ENCODE measurements at regions not wholly inside any gene's neighbourhood (a gene's known extent, or its start where the extent isn't known, plus 50 kb on each side); places are given as distances from the start of the nearest gene placed in this dataset.

DNA sequence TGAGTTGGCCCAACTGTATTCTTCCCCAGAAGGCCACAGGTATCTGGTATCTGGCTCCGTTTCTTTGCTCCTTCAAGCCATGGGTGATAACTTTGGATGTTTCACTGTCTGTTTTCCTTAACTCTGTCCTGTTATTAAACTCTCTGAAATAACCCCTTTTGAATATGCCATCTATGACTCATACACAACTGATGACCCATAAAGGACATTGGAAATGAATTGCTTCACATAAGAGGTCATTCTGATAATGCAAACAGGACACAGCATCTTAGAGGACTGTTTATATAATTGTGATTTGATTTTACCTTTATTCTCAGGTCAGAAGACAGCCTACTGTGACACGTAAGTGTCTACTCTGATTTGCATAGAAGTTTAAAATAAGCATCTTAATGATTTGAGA is 227.7 kb downstream of the VEGFC start:
- ATAC-seq = no peak
- TF ChIP-seq ZFP30 (CRISPR knock-in tag; IDR thresholded peaks at IDR 0.05) (no peak), OSR1 (CRISPR knock-in tag; IDR thresholded peaks at IDR 0.05) (no peak), ZC3H10 (CRISPR knock-in tag; IDR thresholded peaks at IDR 0.05) (no peak)
- TF ChIP-seq, protein P1, sequence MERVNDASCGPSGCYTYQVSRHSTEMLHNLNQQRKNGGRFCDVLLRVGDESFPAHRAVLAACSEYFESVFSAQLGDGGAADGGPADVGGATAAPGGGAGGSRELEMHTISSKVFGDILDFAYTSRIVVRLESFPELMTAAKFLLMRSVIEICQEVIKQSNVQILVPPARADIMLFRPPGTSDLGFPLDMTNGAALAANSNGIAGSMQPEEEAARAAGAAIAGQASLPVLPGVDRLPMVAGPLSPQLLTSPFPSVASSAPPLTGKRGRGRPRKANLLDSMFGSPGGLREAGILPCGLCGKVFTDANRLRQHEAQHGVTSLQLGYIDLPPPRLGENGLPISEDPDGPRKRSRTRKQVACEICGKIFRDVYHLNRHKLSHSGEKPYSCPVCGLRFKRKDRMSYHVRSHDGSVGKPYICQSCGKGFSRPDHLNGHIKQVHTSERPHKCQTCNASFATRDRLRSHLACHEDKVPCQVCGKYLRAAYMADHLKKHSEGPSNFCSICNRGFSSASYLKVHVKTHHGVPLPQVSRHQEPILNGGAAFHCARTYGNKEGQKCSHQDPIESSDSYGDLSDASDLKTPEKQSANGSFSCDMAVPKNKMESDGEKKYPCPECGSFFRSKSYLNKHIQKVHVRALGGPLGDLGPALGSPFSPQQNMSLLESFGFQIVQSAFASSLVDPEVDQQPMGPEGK (CRISPR knock-in tag; IDR thresholded peaks at IDR 0.05; ENCODE audit: borderline replicate concordance) = no peak

DNA sequence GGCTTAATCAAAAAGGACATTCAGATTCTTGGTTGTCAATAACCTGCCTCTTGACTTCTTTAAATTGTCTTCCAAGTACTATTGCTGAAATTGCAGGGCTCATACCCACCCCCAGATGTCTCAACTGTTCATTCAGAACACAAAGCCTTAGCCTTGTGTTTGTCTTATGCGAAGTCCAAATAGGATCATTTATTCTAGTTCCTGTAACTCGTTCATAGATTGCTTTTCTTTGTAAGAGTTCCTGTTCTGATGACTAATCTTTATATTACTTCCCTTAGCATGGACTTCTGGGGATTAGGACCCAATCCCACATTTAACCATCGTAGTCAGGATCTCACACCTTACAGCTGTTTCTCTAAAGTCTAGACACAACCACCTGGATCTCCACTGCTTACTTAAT is 226.0 kb downstream of the VEGFC start:
- ATAC-seq = no peak
- TF ChIP-seq TOX (CRISPR knock-in tag; IDR thresholded peaks at IDR 0.05; ENCODE audit: borderline replicate concordance) = no peak
- TF ChIP-seq ARNTL (CRISPR knock-in tag; IDR thresholded peaks at IDR 0.05; ENCODE audit: borderline replicate concordance, low read depth) = no peak
- no peak for TF ChIP-seq CREB5 (CRISPR knock-in tag; IDR thresholded peaks at IDR 0.05; ENCODE audit: low read depth)
- no peak for TF ChIP-seq OSR1 (CRISPR knock-in tag; IDR thresholded peaks at IDR 0.05)
- TF ChIP-seq BACH2 (CRISPR knock-in tag; IDR thresholded peaks at IDR 0.05; ENCODE audit: borderline replicate concordance) = no peak
- no peak for TF ChIP-seq SNAI2 (CRISPR knock-in tag; IDR thresholded peaks at IDR 0.05)
- TF ChIP-seq ZC3H10 (CRISPR knock-in tag; IDR thresholded peaks at IDR 0.05) = no peak
- no peak for TF ChIP-seq CSRNP3 (CRISPR knock-in tag; IDR thresholded peaks at IDR 0.05)
- no peak for TF ChIP-seq ZNF8 (CRISPR knock-in tag; IDR thresholded peaks at IDR 0.05)
- TF ChIP-seq, protein P2, sequence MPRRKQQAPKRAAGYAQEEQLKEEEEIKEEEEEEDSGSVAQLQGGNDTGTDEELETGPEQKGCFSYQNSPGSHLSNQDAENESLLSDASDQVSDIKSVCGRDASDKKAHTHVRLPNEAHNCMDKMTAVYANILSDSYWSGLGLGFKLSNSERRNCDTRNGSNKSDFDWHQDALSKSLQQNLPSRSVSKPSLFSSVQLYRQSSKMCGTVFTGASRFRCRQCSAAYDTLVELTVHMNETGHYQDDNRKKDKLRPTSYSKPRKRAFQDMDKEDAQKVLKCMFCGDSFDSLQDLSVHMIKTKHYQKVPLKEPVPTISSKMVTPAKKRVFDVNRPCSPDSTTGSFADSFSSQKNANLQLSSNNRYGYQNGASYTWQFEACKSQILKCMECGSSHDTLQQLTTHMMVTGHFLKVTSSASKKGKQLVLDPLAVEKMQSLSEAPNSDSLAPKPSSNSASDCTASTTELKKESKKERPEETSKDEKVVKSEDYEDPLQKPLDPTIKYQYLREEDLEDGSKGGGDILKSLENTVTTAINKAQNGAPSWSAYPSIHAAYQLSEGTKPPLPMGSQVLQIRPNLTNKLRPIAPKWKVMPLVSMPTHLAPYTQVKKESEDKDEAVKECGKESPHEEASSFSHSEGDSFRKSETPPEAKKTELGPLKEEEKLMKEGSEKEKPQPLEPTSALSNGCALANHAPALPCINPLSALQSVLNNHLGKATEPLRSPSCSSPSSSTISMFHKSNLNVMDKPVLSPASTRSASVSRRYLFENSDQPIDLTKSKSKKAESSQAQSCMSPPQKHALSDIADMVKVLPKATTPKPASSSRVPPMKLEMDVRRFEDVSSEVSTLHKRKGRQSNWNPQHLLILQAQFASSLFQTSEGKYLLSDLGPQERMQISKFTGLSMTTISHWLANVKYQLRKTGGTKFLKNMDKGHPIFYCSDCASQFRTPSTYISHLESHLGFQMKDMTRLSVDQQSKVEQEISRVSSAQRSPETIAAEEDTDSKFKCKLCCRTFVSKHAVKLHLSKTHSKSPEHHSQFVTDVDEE (CRISPR knock-in tag; IDR thresholded peaks at IDR 0.05) = no peak
- no peak for TF ChIP-seq PPARA (CRISPR knock-in tag; IDR thresholded peaks at IDR 0.05; ENCODE audit: borderline replicate concordance)
- TF ChIP-seq ISL1 (CRISPR knock-in tag; IDR thresholded peaks at IDR 0.05) = no peak
- no peak for TF ChIP-seq ZFP3 (CRISPR knock-in tag; IDR thresholded peaks at IDR 0.05)
- TF ChIP-seq TCF4 (CRISPR knock-in tag; IDR thresholded peaks at IDR 0.05; ENCODE audit: borderline replicate concordance) = no peak
- no peak for TF ChIP-seq CSDC2 (CRISPR knock-in tag; IDR thresholded peaks at IDR 0.05)
- TF ChIP-seq, protein P1 (CRISPR knock-in tag; IDR thresholded peaks at IDR 0.05; ENCODE audit: borderline replicate concordance) = no peak
- TF ChIP-seq ZFP30 (CRISPR knock-in tag; IDR thresholded peaks at IDR 0.05) = no peak

GRCh38 chr4:176568238-176568637 is 224.5 kb downstream of the VEGFC start:
- no peak for ATAC-seq
- TF ChIP-seq TCF4 (CRISPR knock-in tag; IDR thresholded peaks at IDR 0.05; ENCODE audit: borderline replicate concordance) = no peak

GRCh38 chr4:176569301-176569700 is 223.4 kb downstream of the VEGFC start:
- TF ChIP-seq RARB (CRISPR knock-in tag; IDR thresholded peaks at IDR 0.05) = no peak
- no peak for TF ChIP-seq ESRRG (CRISPR knock-in tag; IDR thresholded peaks at IDR 0.05)
- no peak for TF ChIP-seq ZNF8 (CRISPR knock-in tag; IDR thresholded peaks at IDR 0.05)
- TF ChIP-seq, protein P2 (CRISPR knock-in tag; IDR thresholded peaks at IDR 0.05) = no peak
- TF ChIP-seq TCF4 (CRISPR knock-in tag; IDR thresholded peaks at IDR 0.05; ENCODE audit: borderline replicate concordance) = no peak

More at GRCh38 chr4:176569301-176569700, 223.4 kb downstream of the VEGFC start:
- 0 out of 3 replicates have a peak, but pooled peaks have one; percentile 39 for ATAC-seq

Measured in SK-N-SH treated with all-trans-retinoic acid at 6 μM for 48 hours (cell line).